BJ (cell line): ENCODE measurements at regions not wholly inside any gene's neighbourhood (a gene's known extent, or its start where the extent isn't known, plus 50 kb on each side); places are given as distances from the start of the nearest gene placed in this dataset.

Experiments used
- CTCF ChIA-PET: fragments of 350-600 bp; formaldehyde crosslinking; extraction: SDS; loops from one replicate; lab custom pipeline; 2021; ENCODE audit warnings: antibody characterized with exemption, inconsistent platforms; lab: Yijun Ruan, JAX
- POLR2A ChIA-PET: fragments of 300-600 bp; sonication (Branson Sonifier 250); formaldehyde crosslinking; extraction: SDS; loops from one replicate; lab custom pipeline; 2021; ENCODE audit warnings: antibody characterized with exemption; lab: Charles Lee
- DNase-seq: peaks from one replicate; pipeline ENCODE4 v3.0.0-alpha.2; 2011; ENCODE audit warnings: low read depth
- H3K27me3 ChIP-seq: 2 replicates; pipeline ENCODE4 v1.6.0; 2011; ENCODE audit warnings: low read length; ENCODE audit not compliant: control insufficient read depth, insufficient read depth
- H3K36me3 ChIP-seq: 2 replicates; pipeline ENCODE4 v1.5.1; 2011; ENCODE audit warnings: low read length; ENCODE audit not compliant: control insufficient read depth, insufficient read depth
- H3K4me3 ChIP-seq: 2 replicates; pipeline ENCODE4 v1.5.1; 2011; ENCODE audit warnings: low read depth, mild to moderate bottlenecking, control low read depth, low read length
- CTCF ChIP-seq: IDR thresholded peaks from 2 replicates; pipeline ENCODE4 v1.5.1; 2011; ENCODE audit warnings: low read depth, mild to moderate bottlenecking, control low read depth, inconsistent platforms, low read length, moderate library complexity; ENCODE audit not compliant: insufficient read depth

DNA sequence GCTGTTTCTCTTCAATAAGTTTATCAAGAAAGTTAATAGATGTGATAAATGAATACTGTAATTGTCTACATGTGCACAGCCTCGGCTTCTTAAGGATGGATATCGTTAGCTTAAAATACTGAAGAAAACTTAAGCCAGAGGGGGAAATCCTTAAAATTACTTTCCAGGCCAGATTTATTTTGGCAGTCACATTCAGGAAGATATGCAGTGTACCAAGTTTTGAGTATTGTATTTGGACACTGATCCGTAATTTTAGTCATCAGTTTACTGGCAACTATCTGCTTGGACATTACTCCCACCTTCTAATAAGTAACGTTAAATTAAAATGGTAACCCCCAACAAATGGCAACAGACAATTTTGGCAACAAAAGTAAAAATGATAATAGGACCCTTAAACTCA, 770.0 kb upstream of the ZEB2 start:
- H3K36me3 ChIP-seq, result no peaks in the 10 kb centered on the region
- H3K27me3 ChIP-seq, result no peaks in the 10 kb centered on the region
- CTCF ChIA-PET, result no interaction called here
- no peak overlapping the region for H3K4me3 ChIP-seq
- no peak for DNase-seq
- POLR2A ChIA-PET, result no interaction called here
- no peak for TF ChIP-seq CTCF

GRCh38 chr2:145288650-145289496, 769.0 kb upstream of the ZEB2 start:
- H3K36me3 ChIP-seq, result no peaks in the 10 kb centered on the region
- H3K27me3 ChIP-seq, result no peaks in the 10 kb centered on the region
- ChIA-PET POLR2A (no interaction called here), CTCF (interaction anchor here (0.8 to 1.3 kb wide), 2 partner anchors 8 to 11 kb away, joined by 3 to 4 read pairs; no protein-coding TSS in a partner anchor)
- no peak for DNase-seq
- no peak overlapping the region for H3K4me3 ChIP-seq
- TF ChIP-seq CTCF, result no peak

GRCh38 chr2:145287736-145288135, 767.8 kb upstream of the ZEB2 start:
- POLR2A ChIA-PET, result no interaction called here
- no peak for TF ChIP-seq CTCF
- CTCF ChIA-PET, result interaction anchor here (1.1 to 1.3 kb wide), 2 partner anchors 12 to 70 kb away, joined by 3 to 4 read pairs; no protein-coding TSS in a partner anchor
- Histone ChIP-seq H3K36me3 (no peaks in the 10 kb centered on the region), H3K4me3 (no peak overlapping the region), H3K27me3 (no peaks in the 10 kb centered on the region)
- no peak for DNase-seq

GRCh38 chr2:145286716-145287275, 766.9 kb upstream of the ZEB2 start:
- no peak overlapping the region for H3K4me3 ChIP-seq
- no peaks in the 10 kb centered on the region for H3K27me3 ChIP-seq
- POLR2A ChIA-PET, result no interaction called here
- H3K36me3 ChIP-seq, result no peaks in the 10 kb centered on the region
- no peak for TF ChIP-seq CTCF
- CTCF ChIA-PET, result interaction anchor here (1.0 to 1.1 kb wide), 2 partner anchors 9 to 69 kb away, joined by 3 read pairs; no protein-coding TSS in a partner anchor
- DNase-seq, result no peak

GRCh38 chr2:145284551-145284950, 764.6 kb upstream of the ZEB2 start:
- ChIA-PET POLR2A (no interaction called here), CTCF (no interaction called here)
- TF ChIP-seq CTCF, result no peak
- no peaks in the 10 kb centered on the region for H3K27me3 ChIP-seq
- H3K4me3 ChIP-seq, result no peak overlapping the region
- no peaks in the 10 kb centered on the region for H3K36me3 ChIP-seq
- no peak for DNase-seq
